H1 (cell line): ENCODE measurements at regions not wholly inside any gene's neighbourhood (a gene's known extent, or its start where the extent isn't known, plus 50 kb on each side); places are given as distances from the start of the nearest gene placed in this dataset.

Experiments used
- TF ChIP-seq, protein P1 (sequence below), 3 experiments: IDR thresholded peaks; 1 replicate in 2 of 3; 2 replicates in 1 of 3; pipeline versions ENCODE4 v1.5.1 to v1.6.1; 2011; ENCODE audit warnings: low read length in 3 of 3, mild to moderate bottlenecking in 3 of 3, inconsistent platforms in 2 of 3, low read depth in 1 of 3, moderate library complexity in 1 of 3; ENCODE audit not compliant: insufficient read depth in 1 of 3; ENCODE audit errors: control extremely low read depth in 1 of 3

DNA sequence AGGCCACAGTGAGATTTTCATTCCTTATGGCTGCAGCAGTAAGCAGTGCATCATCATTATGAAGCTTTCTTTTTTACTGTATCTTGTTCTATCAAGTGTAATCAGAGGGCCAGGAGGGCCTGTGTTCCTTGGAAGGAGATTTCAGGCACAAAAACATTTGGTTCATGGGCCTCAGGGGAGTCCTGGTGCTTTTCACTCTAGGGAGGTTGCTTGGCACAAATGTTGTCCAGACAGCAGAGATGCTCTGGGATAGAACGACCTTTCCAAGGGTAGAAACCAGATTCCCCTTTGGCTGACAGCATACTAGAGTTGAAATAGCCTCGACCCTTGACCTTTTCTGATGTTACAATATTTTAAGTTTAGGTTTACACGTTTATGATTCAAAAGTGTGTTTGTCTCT, 95.3 kb upstream of the CLSTN2 start (continued):
- TF ChIP-seq, protein P1, sequence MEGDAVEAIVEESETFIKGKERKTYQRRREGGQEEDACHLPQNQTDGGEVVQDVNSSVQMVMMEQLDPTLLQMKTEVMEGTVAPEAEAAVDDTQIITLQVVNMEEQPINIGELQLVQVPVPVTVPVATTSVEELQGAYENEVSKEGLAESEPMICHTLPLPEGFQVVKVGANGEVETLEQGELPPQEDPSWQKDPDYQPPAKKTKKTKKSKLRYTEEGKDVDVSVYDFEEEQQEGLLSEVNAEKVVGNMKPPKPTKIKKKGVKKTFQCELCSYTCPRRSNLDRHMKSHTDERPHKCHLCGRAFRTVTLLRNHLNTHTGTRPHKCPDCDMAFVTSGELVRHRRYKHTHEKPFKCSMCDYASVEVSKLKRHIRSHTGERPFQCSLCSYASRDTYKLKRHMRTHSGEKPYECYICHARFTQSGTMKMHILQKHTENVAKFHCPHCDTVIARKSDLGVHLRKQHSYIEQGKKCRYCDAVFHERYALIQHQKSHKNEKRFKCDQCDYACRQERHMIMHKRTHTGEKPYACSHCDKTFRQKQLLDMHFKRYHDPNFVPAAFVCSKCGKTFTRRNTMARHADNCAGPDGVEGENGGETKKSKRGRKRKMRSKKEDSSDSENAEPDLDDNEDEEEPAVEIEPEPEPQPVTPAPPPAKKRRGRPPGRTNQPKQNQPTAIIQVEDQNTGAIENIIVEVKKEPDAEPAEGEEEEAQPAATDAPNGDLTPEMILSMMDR (IDR thresholded peaks at IDR 0.05; ENCODE audit: control extremely low read depth in 1 of 3, insufficient read depth in 1 of 3, low read depth in 1 of 3, low read length in 3 of 3), result no peak
